GM10266 (cell line): ENCODE measurements at regions not wholly inside any gene's neighbourhood (a gene's known extent, or its start where the extent isn't known, plus 50 kb on each side); places are given as distances from the start of the nearest gene placed in this dataset.

Experiments
- DNase-seq: peaks from one replicate; pipeline ENCODE4 v3.0.0; 2012; ENCODE audit errors: extremely low spot score
- TF ChIP-seq, protein P1 (sequence below): IDR thresholded peaks from 2 replicates; pipeline ENCODE4 v1.5.1; 2012; ENCODE audit warnings: mild to moderate bottlenecking, low read depth; ENCODE audit not compliant: control insufficient read depth, insufficient read depth; ENCODE audit errors: missing control alignments

DNA sequence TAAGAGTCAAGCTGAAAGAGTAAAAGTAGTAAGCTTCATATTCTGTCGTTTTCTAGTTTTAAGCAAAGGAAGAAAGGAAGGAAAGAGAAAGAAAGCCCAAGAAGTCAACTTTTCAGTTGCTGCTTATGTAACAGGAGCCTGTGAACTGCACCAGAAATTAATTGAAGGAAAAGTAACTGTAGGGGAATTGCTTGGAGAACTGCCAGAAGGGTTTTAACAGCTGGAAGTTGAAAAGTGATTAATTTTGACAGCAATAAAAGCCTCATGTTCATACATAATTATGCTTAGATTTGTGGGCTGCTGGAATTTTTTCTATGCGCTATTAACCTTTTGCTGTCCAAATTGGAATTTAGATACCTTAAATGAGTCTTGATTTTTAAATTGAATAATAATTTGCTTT is 255.7 kb downstream of the ENC1 start:
- DNase-seq: no peak
- TF ChIP-seq, protein P1, sequence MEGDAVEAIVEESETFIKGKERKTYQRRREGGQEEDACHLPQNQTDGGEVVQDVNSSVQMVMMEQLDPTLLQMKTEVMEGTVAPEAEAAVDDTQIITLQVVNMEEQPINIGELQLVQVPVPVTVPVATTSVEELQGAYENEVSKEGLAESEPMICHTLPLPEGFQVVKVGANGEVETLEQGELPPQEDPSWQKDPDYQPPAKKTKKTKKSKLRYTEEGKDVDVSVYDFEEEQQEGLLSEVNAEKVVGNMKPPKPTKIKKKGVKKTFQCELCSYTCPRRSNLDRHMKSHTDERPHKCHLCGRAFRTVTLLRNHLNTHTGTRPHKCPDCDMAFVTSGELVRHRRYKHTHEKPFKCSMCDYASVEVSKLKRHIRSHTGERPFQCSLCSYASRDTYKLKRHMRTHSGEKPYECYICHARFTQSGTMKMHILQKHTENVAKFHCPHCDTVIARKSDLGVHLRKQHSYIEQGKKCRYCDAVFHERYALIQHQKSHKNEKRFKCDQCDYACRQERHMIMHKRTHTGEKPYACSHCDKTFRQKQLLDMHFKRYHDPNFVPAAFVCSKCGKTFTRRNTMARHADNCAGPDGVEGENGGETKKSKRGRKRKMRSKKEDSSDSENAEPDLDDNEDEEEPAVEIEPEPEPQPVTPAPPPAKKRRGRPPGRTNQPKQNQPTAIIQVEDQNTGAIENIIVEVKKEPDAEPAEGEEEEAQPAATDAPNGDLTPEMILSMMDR: no peak

DNA sequence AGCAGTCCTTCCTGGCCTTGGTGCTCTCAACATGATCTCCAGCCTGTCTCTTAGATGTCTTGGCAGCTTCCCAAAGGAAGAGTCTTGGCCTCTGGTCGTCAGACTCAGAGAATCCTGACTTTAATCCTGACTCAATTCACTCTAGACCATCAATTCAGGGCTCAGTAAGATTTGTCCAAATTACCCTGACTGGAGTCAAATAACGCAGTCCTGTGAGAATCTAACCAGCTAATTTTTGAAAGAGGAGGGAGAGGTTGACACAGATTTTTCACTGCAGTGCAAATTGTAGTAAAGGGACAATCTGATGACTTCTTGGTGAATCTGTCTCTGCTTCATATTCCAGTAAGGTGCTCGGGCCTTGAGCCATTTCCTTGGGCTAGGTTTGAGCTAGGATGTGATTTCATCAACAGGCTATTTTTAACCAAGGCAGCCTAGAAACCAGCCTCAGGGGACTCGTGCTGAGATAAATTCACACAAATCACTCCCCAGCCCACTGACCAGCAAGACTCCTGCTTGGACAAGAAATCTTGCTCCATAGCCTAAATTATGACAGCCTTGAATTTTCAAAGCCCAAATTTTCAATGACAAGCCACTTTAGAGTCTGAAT is 257.4 kb downstream of the ENC1 start:
- no peak for DNase-seq
- TF ChIP-seq, protein P1: no peak

DNA sequence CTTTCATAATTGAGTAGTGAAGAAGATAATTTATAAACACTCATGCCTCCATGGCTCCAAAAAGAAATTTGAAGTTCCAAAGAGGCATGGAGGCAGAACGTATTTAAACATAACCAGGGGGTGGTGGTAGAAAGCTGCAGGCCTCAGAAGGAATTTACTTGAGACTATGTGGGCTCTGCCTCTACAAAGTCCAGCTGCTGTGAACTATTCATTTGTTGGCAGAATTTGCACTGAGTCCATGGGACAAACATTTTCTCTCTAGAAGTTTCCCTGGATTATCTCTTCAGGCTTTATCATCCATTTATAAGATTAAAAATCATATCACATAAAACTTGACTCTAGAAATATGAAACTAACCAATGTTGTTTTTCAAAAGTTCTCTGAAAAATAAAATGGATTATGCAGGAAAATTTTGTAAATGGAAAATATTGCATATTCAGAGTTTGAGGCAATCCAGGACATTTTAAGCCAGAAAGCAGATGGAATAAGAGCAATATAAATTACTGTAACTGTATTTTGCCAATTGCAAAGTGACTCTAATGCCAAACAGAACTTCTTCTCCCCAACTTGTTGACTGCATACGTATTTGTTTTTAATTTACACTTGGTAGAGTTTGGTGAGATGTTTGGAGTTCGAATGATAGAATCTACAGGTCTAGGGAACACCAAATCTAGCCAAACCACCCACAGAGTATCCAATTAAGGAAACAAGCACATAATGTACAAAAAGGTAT is 258.2 kb downstream of the ENC1 start:
- TF ChIP-seq, protein P1: no peak

DNA sequence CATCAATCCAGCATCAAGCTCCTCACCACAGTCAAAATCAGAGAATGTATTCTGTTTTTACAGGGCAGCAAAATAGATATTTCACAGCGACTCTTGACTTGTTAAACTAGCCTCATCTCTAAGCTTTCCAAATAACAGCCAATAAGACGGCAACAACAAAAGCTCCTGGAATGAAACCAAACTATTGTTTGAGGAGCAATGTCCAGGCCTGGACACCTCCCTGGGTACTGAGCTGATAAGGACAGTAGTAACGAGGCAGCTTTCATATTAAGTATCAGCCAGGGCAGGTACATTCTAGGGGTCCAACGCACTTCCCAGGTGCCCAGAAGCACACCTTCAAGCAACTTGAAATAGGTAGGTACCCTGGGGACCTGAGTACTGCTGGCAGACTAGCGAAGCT is 260.3 kb downstream of the ENC1 start:
- TF ChIP-seq, protein P1: no peak
- DNase-seq: no peak

More for the DNA sequence above, 258.2 kb downstream of the ENC1 start:
- no peak for DNase-seq

DNA sequence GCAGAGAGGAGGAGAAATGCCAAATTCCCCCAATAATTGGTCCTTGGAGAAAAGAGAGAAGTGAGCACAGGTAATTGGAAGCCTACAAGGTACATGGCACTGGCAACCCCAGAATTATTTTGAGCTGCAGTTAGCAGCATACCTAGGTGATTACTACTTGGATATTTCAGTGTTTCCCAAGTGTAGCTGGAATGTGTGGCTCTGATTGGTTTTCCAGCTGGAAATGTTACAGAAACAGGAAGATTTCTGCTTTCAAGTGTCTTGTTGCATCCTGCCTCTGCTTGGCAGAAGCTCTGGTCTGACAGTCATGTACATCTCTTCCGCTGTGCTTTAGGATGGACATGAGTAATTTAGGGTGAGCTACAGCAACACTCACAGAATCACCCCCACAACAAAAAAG is 262.1 kb downstream of the ENC1 start:
- TF ChIP-seq, protein P1: no peak
- no peak for DNase-seq

DNA sequence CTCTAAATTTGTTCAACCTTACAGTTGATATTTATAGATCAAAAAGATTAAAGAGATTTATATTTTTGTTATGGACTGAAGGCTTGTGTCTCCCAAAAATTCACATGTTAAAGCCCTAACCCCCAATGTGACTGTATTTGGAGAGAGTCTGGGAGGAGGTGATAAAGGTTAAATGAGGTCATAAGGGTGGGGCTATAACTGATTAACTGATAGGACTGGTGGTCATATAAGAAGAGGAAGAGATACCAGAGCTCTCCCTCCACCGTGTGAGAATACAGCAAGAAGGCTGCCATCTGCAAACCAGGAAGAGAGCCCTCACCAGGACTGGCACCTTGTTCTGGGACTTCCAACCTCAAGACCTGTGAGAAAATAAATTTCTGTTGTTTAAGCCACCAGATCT is 264.3 kb downstream of the ENC1 start:
- DNase-seq: no peak
- TF ChIP-seq, protein P1: no peak

DNA sequence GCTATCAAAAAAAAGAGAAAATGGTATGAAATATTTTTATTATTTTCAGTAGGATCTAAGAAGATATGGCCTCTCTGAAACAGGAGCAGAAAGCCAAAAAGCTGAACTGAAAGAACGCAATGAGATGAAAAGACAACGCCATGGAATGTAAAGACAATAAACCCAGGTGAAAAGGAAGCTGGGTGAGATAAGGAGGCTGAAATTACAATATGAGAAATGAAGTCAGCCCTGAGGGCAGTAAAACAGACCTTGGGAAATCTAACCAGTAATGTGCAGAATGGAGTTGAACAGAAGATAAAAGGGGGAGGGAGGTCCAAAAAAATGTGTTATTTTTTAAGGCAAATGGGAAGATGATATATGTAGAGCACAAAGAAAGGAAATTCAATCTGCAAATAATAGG is 265.3 kb downstream of the ENC1 start:
- no peak for DNase-seq
- TF ChIP-seq, protein P1: no peak
